ENCODE measurements at regions not wholly inside any gene's neighbourhood (a gene's known extent, or its start where the extent isn't known, plus 50 kb on each side); places are given as distances from the start of the nearest gene placed in this dataset.

DNA sequence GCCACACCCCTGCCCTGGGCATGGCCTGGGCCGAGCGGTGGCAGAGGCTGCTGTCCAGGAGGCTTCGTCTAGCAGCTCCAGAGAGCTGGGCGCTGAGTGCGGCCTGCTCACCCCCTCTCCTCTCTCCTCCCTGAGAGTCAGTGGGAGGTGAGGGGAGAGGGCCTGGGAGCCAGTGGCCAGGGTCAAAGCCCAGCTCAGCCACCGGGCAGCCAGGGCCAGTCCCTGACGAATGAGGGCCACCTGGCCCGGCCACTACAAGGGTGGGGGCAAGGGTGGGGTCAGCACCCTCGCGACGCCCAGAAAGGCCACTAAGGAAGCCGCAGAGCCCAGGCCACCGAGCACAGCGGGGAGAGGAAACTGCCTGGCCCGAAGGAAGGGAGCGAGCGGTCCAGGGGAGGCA, 131.7 kb downstream of the FAM53A start:
- TF ChIP-seq, protein P1, sequence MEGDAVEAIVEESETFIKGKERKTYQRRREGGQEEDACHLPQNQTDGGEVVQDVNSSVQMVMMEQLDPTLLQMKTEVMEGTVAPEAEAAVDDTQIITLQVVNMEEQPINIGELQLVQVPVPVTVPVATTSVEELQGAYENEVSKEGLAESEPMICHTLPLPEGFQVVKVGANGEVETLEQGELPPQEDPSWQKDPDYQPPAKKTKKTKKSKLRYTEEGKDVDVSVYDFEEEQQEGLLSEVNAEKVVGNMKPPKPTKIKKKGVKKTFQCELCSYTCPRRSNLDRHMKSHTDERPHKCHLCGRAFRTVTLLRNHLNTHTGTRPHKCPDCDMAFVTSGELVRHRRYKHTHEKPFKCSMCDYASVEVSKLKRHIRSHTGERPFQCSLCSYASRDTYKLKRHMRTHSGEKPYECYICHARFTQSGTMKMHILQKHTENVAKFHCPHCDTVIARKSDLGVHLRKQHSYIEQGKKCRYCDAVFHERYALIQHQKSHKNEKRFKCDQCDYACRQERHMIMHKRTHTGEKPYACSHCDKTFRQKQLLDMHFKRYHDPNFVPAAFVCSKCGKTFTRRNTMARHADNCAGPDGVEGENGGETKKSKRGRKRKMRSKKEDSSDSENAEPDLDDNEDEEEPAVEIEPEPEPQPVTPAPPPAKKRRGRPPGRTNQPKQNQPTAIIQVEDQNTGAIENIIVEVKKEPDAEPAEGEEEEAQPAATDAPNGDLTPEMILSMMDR (IDR thresholded peaks at IDR 0.05) = no peak
- no peak for TF ChIP-seq EZH2 (IDR thresholded peaks at IDR 0.05)
- H3K4me3 Mint-ChIP-seq = no peak overlapping the region
- no peak overlapping the region for H3K27ac ChIP-seq
- H3K27me3 Mint-ChIP-seq (ENCODE audit: insufficient read depth, low read depth) = peaks cover 18% of the 10 kb centered on the region
- H3K4me1 Mint-ChIP-seq = peaks cover 16% of the 10 kb centered on the region
- H3K27me3 ChIP-seq = peaks cover 37% of the 10 kb centered on the region
- no peak overlapping the region for H3K27ac Mint-ChIP-seq
- H4K20me1 ChIP-seq (ENCODE audit: low read depth) = no peaks in the 10 kb centered on the region
- H3K4me2 ChIP-seq = no peak overlapping the region
- H3K9ac ChIP-seq = no peak overlapping the region
- H3K4me1 ChIP-seq = peaks cover 6% of the 10 kb centered on the region
- no peak for DNase-seq (ENCODE audit: low spot score)
- no peak overlapping the region for H2AFZ ChIP-seq (replicated peaks)
- H3K36me3 Mint-ChIP-seq = no peaks in the 10 kb centered on the region
- no peak overlapping the region for H3K4me3 ChIP-seq
- H3K36me3 ChIP-seq = no peaks in the 10 kb centered on the region
- H3K9me3 ChIP-seq (ENCODE audit: low read depth) = no peaks in the 10 kb centered on the region
- no peaks in the 10 kb centered on the region for H3F3A ChIP-seq (ENCODE audit: low read depth)
- peaks cover 2% of the 10 kb centered on the region for H3K9me3 Mint-ChIP-seq
- H3K79me2 ChIP-seq (ENCODE audit: low read depth) = no peaks in the 10 kb centered on the region

DNA sequence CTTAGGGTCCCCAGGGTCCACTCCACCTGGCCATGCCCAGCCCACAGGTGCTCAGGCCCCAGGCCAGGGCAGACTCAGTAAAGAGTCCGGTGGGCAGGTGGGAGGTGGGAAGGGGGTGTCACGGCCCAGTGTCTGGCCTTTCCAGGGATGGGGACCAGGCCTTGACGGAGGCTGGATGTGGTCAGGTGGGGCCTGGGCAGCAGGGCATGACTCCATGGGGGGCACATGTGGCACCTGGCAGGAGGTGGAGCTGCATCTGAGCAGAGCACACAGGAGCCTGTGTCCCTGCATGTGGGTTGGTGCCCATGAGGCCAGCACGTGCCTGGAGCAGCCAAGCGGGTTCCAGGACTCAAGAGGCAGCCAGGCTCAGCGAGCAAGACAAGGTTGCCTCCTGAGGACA, 132.9 kb downstream of the FAM53A start:
- Histone ChIP-seq H3K36me3 (no peaks in the 10 kb centered on the region), H3K4me3 (no peak overlapping the region), H3K4me1 (no peaks in the 10 kb centered on the region), H3K27ac (no peak overlapping the region), H3K9ac (no peak overlapping the region), H2AFZ (replicated peaks) (no peak overlapping the region), H3K9me3 (ENCODE audit: low read depth) (no peaks in the 10 kb centered on the region), H3K27me3 (peaks cover 29% of the 10 kb centered on the region), H3K4me2 (no peak overlapping the region), H3K79me2 (ENCODE audit: low read depth) (no peaks in the 10 kb centered on the region), H4K20me1 (ENCODE audit: low read depth) (no peaks in the 10 kb centered on the region), H3F3A (ENCODE audit: low read depth) (no peaks in the 10 kb centered on the region)
- peaks cover 15% of the 10 kb centered on the region for H3K27me3 Mint-ChIP-seq (ENCODE audit: insufficient read depth, low read depth)
- no peak overlapping the region for H3K4me3 Mint-ChIP-seq
- TF ChIP-seq EZH2 (IDR thresholded peaks at IDR 0.05) = no peak
- TF ChIP-seq, protein P1 (IDR thresholded peaks at IDR 0.05) = no peak
- TF ChIP-seq EZH2phosphoT487 (IDR thresholded peaks at IDR 0.05) = no peak
- H3K9me3 Mint-ChIP-seq = peaks cover 2% of the 10 kb centered on the region
- no peak overlapping the region for H3K27ac Mint-ChIP-seq
- no peak for DNase-seq (ENCODE audit: low spot score)
- H3K4me1 Mint-ChIP-seq = peaks cover 14% of the 10 kb centered on the region
- no peaks in the 10 kb centered on the region for H3K36me3 Mint-ChIP-seq

DNA sequence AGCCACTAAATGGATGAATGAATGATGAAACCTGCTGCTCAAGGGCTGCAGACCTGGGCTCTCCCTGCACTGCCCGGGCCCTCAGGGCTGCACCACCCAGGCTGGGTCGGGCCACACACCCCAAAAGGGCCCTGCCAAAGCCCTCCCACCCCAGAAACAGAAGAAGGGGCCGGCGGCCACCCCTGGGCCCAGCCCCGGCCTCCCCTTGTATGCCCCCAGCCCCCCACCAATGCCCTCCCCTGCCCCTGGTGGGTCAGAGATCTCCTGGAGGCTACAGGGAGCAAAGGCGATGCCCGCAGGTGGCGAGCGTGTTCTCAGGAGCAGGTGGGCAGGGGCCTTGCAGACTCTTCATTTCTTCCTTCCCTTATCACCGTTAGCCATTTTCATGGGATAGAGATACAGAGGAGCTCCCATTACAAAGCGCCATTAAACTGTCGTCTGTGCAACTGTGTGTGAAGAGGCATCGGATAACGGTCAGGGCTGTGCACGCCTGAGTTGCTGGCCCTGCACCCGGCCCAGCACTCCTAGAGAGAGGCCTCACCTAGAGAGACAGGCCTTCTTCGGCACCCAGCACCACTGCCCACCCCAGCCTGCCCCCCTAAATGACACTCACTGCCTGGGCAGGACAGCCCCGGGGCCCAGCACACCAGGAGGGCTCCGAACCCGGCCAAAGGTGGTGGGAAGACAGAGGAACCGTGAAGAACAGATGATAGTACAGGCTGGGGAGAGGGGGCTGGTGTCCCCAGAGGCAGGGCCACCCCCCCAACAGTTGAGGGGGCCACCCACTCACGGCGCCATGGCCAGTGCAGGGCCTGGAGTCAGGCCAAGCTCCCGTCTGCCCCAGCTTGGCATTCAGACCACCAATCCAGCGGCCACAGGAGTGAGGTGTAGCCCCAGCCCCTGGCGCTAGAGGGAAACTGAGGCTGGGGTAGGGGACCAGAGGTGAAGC, 133.7 kb downstream of the FAM53A start:
- Histone ChIP-seq H3K36me3 (no peaks in the 10 kb centered on the region), H3K9ac (no peak overlapping the region), H3K79me2 (ENCODE audit: low read depth) (no peaks in the 10 kb centered on the region), H3K4me3 (no peak overlapping the region), H4K20me1 (ENCODE audit: low read depth) (no peaks in the 10 kb centered on the region), H3K4me1 (no peaks in the 10 kb centered on the region), H3F3A (ENCODE audit: low read depth) (no peaks in the 10 kb centered on the region), H3K9me3 (ENCODE audit: low read depth) (no peaks in the 10 kb centered on the region), H2AFZ (replicated peaks) (no peak overlapping the region), H3K4me2 (no peak overlapping the region), H3K27ac (no peak overlapping the region), H3K27me3 (peaks cover 21% of the 10 kb centered on the region)
- Mint-ChIP-seq H3K9me3 (peaks cover 2% of the 10 kb centered on the region), H3K4me1 (peaks cover 14% of the 10 kb centered on the region), H3K27ac (no peak overlapping the region), H3K27me3 (ENCODE audit: insufficient read depth, low read depth) (peaks cover 12% of the 10 kb centered on the region), H3K36me3 (no peaks in the 10 kb centered on the region), H3K4me3 (no peak overlapping the region)
- TF ChIP-seq EZH2phosphoT487 (IDR thresholded peaks at IDR 0.05) = no peak
- TF ChIP-seq, protein P1 (IDR thresholded peaks at IDR 0.05) = no peak
- no peak for TF ChIP-seq EZH2 (IDR thresholded peaks at IDR 0.05)
- no peak for DNase-seq (ENCODE audit: low spot score)

Measured in neural progenitor cell (in vitro differentiated cells).